LHCN-M2 (cell line): ENCODE measurements at regions not wholly inside any gene's neighbourhood (a gene's known extent, or its start where the extent isn't known, plus 50 kb on each side); places are given as distances from the start of the nearest gene placed in this dataset.
A peak's percentile ranks its signal among the peaks of the same experiment; 100 is the strongest.
"Not testable (repeated sequence)": the region's sequence is repeated elsewhere in the genome, so short reads cannot be mapped to it uniquely, and the experiment has no call there.

ENCODE experiments used
- DNase-seq: peaks from one replicate; pipeline ENCODE4 v3.0.0-alpha.2; 2012; ENCODE audit warnings: low read depth

DNA sequence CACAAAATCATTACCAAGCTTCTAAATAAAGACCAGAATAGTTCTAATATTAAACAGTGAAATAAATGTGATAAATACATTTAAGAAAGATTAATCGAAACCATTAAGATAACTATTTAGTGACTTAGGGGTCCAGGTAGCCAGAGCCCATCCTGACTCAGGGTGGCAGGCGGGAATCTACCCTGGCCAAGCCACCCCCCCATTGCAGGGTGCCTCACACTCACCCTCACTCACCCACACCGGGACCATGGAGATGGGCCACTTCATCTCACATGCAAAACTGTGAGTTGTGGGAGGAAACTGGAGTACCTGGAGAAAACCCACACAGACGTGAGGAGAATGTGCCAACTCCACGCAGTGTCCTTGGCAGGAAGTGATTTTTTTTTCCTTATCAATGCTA is 237.6 kb upstream of the HAND2 start:
- no peak for DNase-seq

DNA sequence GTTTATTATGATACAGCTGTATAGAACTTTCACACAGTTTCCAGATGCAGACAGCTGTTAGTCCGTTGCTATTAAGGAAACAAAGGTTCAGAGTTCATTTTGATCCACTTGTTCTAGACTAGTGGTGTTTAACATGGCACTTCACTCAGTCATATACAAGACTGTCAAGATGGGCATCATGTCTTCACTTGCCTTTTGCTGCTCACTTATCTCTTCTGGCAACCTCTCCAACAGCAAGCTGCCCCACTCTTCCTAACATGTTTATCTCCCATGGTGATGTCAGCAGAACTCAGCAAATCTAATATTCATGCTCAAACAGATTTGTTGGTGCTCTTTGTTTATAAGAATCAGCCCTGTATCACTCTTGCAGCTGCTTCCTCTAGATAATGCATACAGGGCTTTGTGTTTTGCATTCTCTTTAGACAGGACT is 236.2 kb upstream of the HAND2 start:
- no peak for DNase-seq

GRCh38 chr4:173765751-173766150 is 235.7 kb upstream of the HAND2 start:
- DNase-seq = no peak

DNA sequence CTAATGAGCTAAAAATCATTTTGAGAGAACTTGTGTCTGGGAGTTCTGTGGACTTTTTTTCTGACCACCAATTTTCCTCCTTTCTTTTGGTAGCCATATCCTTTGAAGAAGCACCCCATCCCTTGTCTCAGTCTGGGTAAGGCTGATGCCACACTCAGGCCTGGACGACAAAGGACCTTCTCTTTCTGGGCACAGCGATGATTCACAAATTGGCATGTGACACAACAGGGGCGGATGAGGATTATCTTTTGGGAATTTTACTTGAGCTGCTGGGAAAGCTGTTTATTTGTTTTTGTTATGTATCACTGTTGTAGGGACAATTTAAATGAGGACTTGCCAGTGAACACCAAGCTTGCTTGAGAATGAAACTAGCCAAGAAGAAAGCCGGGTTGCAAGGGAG is 233.4 kb upstream of the HAND2 start:
- peak; percentile 20 for DNase-seq

GRCh38 chr4:173761938-173762337 is 231.9 kb upstream of the HAND2 start:
- no peak for DNase-seq

GRCh38 chr4:173761236-173761635 is 231.2 kb upstream of the HAND2 start:
- no peak for DNase-seq

DNA sequence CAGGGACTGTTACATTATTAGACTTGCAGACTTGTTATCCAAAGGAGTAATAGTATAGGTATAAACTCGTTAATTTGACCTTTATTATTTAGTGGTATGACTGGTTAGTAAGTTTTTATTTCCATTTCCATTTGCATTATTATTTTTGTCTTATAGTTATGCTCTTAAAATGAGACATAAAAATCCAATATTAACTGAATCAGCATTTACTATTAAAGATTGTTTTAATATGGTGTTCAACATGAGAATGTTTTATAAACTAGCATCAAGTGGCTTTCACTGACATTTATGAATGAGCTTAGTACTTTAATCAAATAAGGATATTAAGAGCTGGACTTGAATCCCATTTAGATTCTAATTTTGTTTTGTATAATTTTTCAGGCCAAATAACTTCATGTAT is 228.1 kb upstream of the HAND2 start:
- DNase-seq = no peak

DNA sequence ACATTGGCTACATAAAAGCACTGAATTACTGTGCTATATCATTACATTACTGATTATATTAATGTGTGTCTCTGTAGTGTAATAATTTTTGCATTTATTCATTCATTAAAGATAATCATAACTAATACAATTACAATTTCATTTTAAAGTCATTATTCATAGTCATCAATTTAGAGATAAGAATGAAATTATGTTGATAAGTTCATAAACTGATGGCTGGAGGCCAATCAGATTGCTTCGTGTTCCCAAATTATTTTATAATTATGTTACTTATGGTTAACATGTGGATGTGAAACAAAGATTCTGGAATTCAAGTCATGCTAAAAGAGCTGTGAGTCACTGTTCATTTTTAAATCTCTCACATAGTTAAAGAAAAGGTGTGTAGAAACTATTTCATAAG is 223.4 kb upstream of the HAND2 start:
- no peak for DNase-seq

DNA sequence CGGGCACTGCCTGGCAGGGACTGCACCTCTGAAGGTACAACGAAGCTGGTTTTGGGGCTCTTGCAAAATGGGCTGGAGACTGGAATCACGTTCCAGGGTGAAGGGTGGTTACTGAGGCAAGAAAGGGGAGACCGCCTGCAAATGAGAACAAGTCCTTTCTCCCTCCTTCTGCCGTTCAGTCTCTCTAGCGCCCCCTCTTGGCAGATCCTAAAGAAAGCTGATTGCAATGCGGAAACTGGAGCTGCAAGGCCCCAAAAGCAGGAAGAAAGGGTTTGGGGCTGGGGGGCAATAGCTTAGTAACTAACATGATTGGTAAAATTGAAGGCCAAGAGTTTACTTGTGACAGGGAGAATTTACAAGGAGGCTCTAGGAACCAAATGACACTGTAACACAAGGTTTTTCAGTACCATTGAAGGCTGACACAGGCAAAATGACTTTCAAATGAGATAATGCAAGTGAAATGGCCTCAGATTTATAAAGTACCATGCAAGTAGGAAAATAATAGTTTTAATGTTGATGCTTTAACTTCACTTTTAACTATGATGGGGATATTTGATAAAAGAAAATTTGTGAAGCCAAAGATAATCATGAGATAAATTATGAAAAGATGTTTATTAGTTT is 222.7 kb upstream of the HAND2 start:
- peak; percentile 41 for DNase-seq

DNA sequence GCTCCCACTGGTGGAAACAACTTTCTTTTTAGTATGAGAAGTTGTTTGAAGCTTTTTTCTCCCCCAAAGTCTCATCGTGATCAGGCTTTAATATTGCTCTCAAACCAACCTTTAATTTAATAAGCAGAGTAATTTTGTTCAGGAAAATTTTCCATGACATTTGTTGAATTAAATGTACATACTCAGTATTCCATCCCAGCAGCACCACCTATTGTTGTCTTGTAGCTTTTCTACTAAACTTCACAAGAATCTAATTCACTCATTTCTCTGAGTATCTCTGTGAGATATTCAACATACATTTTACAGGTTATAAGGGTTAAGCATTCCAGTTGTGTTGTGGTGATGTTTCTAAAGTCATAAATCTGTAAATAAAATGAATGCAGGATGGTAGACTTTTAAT is 218.3 kb upstream of the HAND2 start:
- DNase-seq = no peak

DNA sequence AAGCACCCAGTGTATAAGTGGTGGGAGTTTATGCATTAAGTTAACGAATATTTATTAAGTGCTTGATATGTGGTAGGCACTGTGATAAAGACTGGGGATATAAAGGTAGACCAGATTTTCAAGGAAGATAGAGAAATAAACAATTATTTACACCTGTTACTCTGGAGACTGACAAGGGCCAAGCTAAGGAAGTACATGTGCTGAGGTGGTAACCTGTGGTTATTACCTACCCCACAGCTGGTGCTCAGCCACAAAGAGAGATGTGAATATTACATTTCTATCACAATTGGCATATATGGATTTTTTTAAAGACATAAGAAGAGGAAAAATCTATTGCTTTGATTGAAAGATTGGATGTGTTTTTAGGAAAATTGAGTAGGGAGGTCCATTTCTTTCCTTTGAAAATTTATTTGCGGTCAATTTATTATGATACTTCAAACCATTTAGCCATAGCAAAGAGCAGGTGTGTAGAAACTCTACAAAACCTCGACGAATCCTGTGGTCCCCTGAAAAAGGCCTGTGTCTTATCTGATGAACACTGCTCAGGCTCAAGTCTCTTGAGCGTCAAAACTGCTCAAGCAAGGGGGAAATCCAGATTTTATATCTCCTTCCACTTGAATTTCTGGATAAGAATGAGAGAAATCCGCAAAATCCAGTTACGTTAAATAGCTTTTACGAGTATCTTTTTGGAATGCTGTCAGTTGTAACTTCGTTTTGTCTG is 217.7 kb upstream of the HAND2 start:
- DNase-seq = no peak

GRCh38 chr4:173746424-173746823 is 216.4 kb upstream of the HAND2 start:
- DNase-seq = no peak

DNA sequence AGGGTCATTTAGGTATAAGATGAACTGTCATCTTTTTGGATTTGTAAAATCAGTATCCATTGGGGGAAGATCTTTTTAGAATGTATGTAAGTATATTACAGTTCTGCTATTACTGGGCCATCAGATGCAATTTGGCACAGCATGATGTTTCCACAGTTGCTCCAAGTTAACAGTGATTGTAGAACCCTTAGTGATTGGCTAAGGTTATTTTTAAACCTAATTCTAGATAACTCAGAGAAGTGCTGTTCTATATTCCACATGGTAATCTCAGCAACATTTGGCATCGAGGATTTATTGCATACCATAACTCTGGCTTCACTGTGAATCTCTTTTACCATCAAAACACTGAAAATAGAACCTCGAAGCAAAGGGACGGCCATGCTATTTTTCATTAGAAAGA is 215.7 kb upstream of the HAND2 start:
- no peak for DNase-seq

GRCh38 chr4:173736840-173737239 is 206.8 kb upstream of the HAND2 start:
- DNase-seq = no peak

- DNase-seq = no peak
Measured at GRCh38 chr4:173735585-173735984, 205.6 kb upstream of the HAND2 start.

DNA sequence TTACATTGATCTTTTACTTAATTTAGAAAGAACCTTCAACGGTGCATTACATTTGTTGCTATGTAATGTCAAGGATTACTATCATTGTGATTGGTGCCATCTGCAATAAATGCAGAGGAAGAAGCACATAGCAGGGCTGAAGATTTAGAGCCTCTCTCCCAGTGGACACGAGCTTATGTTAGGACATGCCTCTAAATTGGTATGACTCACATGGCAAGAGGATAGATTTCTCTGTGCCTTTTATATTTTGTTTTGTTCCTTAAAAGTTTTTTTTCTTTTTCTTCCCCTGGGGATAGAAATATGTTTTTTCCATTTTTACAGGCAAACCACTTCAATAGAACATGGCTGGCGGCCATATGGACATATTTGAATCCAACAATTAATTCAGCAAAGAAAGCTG is 205.0 kb upstream of the HAND2 start:
- DNase-seq = peak; percentile 78

DNA sequence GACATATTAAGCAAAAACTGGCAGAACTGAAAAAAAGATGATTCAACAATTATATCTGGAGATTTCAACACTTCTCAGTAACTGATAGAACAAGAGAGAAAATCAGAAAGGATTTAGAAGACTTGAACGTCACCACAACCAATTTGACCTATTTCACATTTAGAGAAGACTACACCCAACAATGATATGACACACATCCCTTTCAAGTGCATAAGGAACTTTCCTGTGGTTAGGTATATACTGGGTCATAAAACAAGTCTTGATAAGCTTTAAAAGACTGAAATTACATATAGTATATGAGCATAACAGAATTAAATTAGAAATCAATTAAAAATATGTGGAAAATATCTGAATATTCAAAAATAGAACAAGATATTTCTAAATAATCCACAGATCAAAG is 201.2 kb upstream of the HAND2 start:
- no peak for DNase-seq

DNA sequence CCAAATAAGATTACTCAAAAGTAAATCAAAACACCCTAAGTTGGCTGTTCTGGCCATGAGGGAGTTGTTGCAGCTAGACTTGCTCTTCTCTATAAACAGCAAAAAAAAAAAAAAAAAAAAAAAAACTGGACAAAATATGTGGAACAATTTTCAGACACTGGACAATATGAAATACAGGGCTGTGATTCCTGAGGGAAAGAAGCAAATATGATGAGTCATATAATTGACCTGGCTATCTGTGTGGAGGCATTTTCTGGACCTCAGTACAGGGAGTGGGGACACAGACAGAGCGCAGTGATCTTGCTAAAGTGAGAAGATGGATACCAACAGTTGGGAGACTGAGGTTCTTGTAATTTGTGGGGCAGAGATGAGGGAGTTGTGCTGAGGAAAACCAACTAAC is 192.0 kb upstream of the HAND2 start:
- no peak for DNase-seq

GRCh38 chr4:173718504-173718903 is 188.5 kb upstream of the HAND2 start:
- DNase-seq = not testable (repeated sequence)

- DNase-seq = no peak
Measured at GRCh38 chr4:173717581-173717980, 187.6 kb upstream of the HAND2 start.

- no peak for DNase-seq
Measured at GRCh38 chr4:173714456-173714855, 184.4 kb upstream of the HAND2 start.

- DNase-seq = no peak
Measured at GRCh38 chr4:173713026-173713425, 183.0 kb upstream of the HAND2 start.

GRCh38 chr4:173707658-173708419 is 177.8 kb upstream of the HAND2 start:
- peak; percentile 2 for DNase-seq
